GM12892 (cell line): ENCODE measurements at regions not wholly inside any gene's neighbourhood (a gene's known extent, or its start where the extent isn't known, plus 50 kb on each side); places are given as distances from the start of the nearest gene placed in this dataset.

Experiments
- POLR2A ChIP-seq: IDR thresholded peaks from 2 replicates; pipeline ENCODE4 v1.6.1; 2011; ENCODE audit warnings: low read depth, low read length, control low read depth
- POLR2AphosphoS5 ChIP-seq: IDR thresholded peaks from 2 replicates; pipeline ENCODE4 v1.6.1; 2011; ENCODE audit warnings: low read depth, low read length, control low read depth

DNA sequence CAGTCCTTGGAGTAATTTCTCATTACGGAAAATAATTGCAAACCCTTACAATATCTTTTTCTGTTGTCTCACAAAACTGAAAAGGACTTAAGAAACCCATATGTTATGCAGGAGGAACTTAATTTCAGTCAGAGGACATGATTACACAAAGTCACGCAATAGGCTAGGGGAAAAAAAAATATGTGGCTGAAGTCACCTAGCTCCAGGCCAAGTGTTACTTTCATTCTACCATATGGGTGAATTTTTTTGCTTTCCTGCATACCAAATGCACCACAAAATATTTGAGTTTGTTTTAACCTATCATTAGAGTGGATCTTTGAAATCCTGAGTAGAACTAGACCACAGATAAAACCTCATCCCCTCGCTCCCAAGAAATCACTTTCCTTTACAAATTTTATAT, 523.5 kb downstream of the CAAP1 start:
- no peak for TF ChIP-seq POLR2A
- no peak for TF ChIP-seq POLR2AphosphoS5
